CD4-positive, alpha-beta T cell treated with Interleukin-4 for 1 hour (primary cell): ENCODE measurements at regions not wholly inside any gene's neighbourhood (a gene's known extent, or its start where the extent isn't known, plus 50 kb on each side); places are given as distances from the start of the nearest gene placed in this dataset.

ENCODE experiments used
- DNase-seq, 2 donors: peaks; one replicate each; pipeline ENCODE4 v3.0.0-alpha.2; 2020 to 2022

GRCh38 chr1:239263801-239264200, 122.6 kb upstream of the CHRM3 start:
- no peak for DNase-seq

DNA sequence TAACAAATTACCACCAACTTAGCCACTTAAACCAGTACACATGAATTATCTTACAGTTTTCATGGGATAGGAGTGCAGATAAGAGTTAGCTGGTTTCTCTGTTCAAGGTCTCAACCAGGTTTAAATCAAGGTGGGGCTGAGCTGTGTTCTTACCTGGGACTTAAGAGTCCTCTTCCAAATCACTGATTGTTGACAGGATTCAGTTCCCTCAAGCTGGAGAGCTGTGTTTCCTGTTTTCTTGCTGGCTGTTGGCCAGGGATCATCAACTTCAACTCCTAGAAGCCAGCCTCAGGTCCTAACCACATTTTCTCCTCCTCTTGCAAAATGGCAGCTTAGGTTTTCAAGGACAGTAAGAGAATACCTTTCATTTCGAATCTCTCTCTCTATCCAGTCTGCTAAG, 123.8 kb upstream of the CHRM3 start:
- no peak for DNase-seq

DNA sequence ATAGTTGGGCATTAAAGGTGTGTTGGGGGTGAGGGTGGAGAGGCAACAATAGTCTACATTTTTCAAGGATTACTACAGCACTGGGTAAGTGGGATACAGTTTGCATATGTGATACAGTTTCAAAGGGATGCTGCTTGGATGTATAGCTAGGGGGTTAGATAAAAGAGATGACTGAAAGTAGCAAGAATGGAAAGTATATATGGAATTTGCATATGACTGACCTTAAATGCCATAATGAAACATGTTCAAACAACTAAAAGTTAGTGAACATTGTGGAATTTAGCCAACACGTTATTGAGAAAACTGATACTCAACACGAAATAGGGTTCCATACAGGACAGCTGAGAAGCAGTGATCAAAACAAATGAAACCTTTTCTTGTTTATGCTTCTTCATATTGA, 124.8 kb upstream of the CHRM3 start:
- DNase-seq, result no peak

DNA sequence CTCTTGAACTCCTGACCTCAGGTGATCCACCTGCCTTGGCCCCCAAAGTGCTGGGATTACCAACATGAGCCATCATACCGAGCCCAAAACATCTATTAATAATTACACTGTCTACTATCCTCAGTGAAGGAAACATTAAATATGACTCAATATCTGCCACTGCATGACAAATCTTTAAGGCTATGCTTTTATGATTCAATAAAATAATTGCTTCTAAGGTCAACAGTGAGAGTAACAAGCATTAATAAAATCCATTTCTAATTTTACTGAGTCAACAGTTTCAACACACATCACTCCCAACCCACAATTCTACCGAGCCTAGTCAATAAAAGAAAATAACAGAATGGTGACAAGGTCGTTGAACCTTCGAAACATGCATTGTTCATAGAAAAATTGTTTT, 125.5 kb upstream of the CHRM3 start:
- no peak for DNase-seq

GRCh38 chr1:239255628-239256160, 130.7 kb upstream of the CHRM3 start:
- no peak for DNase-seq

- DNase-seq, result no peak
These were observed 131.4 kb upstream of the CHRM3 start for GRCh38 chr1:239254999-239255398.

- DNase-seq, result no peak
These were observed 133.3 kb upstream of the CHRM3 start for GRCh38 chr1:239253032-239253431.

GRCh38 chr1:239250353-239251035, 135.9 kb upstream of the CHRM3 start:
- no peak for DNase-seq

DNA sequence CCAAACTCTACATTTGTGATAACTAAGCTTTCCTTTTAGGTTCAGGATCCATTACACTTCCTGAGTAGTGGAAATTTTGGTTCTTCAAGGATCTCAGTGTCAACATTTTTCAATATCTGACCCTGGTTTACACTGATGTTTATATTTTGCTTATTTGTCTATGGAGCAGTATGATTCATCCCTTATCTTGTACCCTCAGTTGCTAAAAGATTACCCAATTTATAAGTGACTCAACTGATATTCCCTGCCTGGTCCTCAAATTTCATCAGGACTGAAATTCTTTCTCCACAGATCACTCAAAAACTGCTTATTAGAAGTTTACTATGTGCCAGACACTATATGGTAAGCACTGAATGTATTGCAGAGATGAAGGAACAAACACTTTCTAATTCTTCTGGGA, 139.1 kb upstream of the CHRM3 start:
- DNase-seq, result no peak

DNA sequence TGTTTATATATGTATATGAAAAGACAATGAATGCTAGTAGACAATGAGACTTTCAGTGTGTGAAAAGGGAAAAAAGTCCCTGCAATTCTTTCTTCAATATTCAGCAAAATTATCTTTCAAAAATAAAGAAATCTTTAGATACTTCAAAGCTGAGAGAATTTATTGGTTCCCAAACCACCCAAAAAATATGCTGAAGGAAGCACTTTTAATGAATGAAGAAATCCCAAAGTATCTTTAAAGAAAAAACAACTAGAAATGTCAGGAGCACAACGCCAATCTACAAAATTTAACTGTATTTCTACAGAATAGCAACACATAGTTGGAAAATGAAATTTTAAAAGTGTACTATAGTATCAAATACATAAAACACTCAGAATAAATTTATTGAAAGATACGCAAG, 142.3 kb upstream of the CHRM3 start:
- no peak for DNase-seq

DNA sequence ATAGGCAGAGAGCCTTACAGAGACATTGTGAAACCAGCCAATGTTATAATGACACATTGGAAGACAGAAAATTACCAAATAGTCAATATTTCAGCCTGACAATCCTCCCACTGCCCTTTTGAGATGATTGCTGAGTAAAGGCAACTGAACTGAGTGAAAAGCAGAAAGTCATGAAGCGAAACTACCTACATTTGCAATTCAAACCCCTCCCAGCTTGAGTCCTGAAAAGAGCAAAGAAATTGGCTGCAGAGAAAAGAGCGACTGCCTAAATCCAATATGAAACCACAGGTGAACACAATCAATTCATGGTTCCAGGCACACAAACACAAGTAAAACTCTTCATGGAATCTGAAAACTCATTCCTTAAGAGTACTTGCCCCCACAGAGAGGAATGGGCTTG, 143.4 kb upstream of the CHRM3 start:
- no peak for DNase-seq

DNA sequence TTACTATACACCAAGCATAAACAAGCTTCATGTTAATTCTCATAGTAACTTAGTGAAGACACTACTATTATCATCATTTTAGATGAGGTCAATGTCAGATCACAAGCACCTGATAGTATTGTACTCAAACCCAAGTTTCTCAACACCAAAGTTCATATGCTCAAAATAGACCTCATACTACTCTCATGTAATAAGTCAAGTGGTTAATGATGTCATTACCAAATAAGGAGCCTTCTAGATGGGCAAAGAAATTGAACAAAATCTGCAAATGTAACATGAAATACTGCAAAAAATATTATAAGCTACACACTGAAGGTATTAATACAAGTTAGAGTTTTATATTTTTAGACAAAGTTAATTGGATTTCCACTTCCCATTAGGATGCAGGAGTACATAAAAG, 144.0 kb upstream of the CHRM3 start:
- DNase-seq, result no peak

DNA sequence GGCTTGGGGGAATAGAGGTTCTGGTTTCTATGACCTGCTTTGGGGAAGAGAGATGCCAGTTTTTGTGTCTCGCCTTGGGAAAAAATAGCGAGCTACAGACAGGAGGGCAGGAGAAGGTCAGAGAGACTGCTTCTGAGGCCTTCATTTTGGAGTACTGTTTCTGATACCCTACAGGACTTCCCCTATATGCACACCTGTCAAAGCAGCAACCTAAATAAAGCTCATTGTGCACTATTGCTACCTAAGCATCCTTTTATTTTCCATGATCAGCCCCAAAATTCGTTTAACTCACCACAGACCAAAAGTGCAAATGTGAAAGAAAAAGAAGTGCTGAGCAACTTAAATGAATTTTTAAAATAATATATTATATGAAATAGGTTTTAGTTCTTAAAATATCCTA, 145.6 kb upstream of the CHRM3 start:
- DNase-seq, result no peak

DNA sequence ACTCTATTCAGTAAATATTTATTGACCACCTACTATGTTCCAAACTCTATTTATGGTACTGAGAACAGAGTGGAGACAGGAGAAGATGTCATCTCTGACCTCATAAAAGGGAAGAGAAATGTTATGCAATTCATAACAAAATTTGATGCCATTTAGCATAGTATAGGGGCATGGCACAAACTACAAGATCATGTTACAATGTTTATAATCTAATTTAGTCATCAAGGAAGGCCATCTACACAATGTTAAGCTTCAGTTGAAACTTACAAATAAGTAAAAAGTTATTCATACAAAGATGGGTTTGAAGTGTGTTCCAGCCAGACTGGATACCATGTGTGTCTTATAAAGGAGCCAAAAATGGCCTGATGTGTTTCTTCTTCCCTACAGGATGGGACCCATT, 146.8 kb upstream of the CHRM3 start:
- no peak for DNase-seq

DNA sequence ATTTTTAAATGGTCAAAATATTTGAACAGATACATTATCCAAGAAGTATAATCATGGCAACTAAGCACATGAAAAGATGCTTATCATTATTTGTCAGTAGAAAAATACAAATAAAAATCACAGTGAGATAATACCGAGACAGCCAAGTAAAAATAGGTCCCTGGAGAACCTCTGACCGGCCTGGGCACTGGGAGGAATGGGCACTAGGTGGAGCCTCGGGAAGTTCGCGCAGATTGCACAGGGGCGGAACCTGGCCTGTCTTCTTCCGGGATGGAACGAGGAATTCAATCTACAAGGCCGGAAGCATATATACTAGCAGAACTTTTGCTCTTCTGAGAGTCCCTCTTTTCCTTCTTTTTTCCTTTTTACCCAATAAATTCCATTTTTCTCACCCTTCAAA, 148.5 kb upstream of the CHRM3 start:
- DNase-seq, result no peak

GRCh38 chr1:239233626-239234025, 152.7 kb upstream of the CHRM3 start:
- DNase-seq, result no peak

DNA sequence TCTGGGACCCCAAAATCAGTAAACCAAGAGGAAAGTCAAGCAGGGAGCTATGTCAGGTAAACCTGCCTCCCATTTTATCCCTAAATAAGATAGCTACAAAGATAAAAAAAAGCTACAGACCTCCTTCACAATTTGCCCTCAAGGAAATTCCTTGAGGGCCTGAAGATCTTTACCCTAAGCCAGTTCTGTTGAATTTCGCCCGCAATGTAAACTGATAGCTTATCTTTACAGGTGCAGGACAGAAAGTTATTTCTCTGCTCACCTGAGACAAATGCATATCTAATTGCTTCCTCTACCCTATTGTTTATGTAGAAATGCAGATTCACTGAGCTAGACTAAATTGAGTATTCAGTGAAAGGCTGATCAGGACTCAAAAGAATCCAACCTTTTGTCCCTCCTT, 153.4 kb upstream of the CHRM3 start:
- DNase-seq, result no peak

GRCh38 chr1:239228451-239228850, 157.9 kb upstream of the CHRM3 start:
- no peak for DNase-seq

GRCh38 chr1:239225396-239225795, 161.0 kb upstream of the CHRM3 start:
- no peak for DNase-seq

DNA sequence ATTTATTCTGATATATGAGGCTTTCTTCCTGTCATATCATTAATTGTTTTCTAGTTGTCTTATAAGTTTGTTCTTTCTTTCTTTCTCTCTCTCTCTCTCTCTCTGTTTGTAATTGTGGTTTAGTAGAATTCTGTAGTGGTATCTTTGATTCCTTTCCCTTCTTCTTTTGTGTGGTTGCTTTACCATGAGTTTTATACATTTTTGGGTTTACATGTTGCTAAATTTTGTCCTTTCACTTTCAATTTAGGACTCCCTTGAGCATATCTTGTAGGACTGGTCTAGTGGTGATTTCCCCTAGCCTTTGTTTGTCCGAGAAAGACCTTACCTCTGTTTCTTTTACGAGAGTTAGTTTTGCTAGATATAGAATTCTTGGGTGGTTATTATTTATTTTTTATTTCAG, 162.3 kb upstream of the CHRM3 start:
- DNase-seq, result no peak

- no peak for DNase-seq
These were observed 163.4 kb upstream of the CHRM3 start for GRCh38 chr1:239222999-239223398.

GRCh38 chr1:239221656-239222055, 164.7 kb upstream of the CHRM3 start:
- DNase-seq, result no peak

DNA sequence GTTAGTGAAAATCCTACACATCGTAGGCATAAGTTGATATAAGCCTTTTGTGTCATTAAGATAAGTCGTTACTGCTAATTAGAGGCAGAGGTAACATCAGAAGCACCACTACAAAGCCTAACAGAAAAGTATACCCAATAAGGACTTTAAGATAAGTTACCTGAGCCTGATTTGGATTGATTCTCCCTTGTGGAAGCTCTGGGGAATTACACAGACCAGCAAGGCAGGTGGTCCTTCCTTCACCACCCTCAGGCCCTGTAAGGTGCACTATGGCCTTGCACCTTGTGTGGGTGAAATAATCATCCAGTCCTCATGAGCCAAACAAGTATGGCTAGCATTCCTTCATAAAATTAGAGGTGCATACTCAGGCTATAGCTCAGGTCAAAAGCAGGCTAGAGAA, 166.7 kb upstream of the CHRM3 start:
- DNase-seq, result no peak

- no peak for DNase-seq
These were observed 168.1 kb upstream of the CHRM3 start for GRCh38 chr1:239218301-239218700.

DNA sequence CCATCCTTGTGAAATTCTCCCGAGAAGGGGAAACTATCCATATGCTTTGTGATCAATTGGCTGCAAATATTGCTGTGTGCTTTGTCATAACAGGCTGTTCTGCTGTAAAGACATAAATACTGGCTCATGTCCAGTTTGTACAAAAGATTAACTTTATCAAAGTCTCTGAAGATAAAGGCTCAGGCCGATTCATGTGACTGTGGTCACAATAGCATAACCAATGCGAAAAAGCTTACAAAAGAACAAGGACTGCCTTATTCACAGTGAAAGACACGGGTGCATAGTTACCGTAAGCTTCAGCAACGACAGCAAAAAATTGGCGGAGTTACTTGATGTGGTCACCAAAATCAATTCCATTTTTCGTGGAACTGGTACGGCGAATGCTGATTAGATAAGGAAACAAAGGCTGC, 173.6 kb upstream of the CHRM3 start:
- DNase-seq, result no peak
